ENCODE measurements at regions not wholly inside any gene's neighbourhood (a gene's known extent, or its start where the extent isn't known, plus 50 kb on each side); places are given as distances from the start of the nearest gene placed in this dataset.

GRCh38 chr12:60185060-60185459 is 589.2 kb downstream of the SLC16A7 start:
- DNase-seq (ENCODE audit: low spot score in 2 of 2, unreplicated experiment in 2 of 2) = no peak
- H3K27me3 Mint-ChIP-seq (ENCODE audit: low read depth) = no peaks in the 10 kb centered on the region
- H3K4me1 Mint-ChIP-seq = no peaks in the 10 kb centered on the region
- TF ChIP-seq CTCF (IDR thresholded peaks at IDR 0.05; ENCODE audit: unreplicated experiment) = no peak
- H3K4me3 Mint-ChIP-seq = no peak overlapping the region
- H3K9me3 Mint-ChIP-seq = peaks cover 7% of the 10 kb centered on the region
- no peak overlapping the region for H3K27ac Mint-ChIP-seq
- H3K36me3 Mint-ChIP-seq = no peaks in the 10 kb centered on the region

DNA sequence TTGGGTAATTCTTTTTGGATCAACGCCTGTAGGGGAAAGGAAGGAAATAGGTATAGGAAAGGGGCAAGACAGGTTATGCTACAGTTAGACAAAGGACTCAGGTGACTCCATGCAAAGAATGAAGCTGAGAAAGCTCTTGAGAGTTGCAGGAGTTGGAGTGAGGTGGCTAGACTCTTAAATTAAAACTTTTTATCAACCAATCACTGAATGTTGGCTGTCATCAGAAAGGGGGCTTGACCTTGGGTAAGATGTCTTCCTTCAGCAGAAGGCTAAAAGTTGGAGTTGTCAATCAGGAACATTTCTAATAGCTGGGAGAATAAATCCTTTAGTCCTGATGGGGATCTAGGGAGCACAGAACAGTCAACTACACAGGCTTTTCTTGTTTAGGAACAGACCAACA is 595.4 kb downstream of the SLC16A7 start:
- no peak for DNase-seq (ENCODE audit: low spot score in 2 of 2, unreplicated experiment in 2 of 2)
- H3K4me3 Mint-ChIP-seq = no peak overlapping the region
- TF ChIP-seq CTCF (IDR thresholded peaks at IDR 0.05; ENCODE audit: unreplicated experiment) = no peak
- no peaks in the 10 kb centered on the region for H3K4me1 Mint-ChIP-seq
- no peaks in the 10 kb centered on the region for H3K27me3 Mint-ChIP-seq (ENCODE audit: low read depth)
- no peaks in the 10 kb centered on the region for H3K36me3 Mint-ChIP-seq
- peaks cover 12% of the 10 kb centered on the region for H3K9me3 Mint-ChIP-seq
- H3K27ac Mint-ChIP-seq = no peak overlapping the region

GRCh38 chr12:60191676-60192359 is 596.0 kb downstream of the SLC16A7 start:
- no peaks in the 10 kb centered on the region for H3K27me3 Mint-ChIP-seq (ENCODE audit: low read depth)
- no peak overlapping the region for H3K27ac Mint-ChIP-seq
- peaks cover 12% of the 10 kb centered on the region for H3K9me3 Mint-ChIP-seq
- no peak for DNase-seq (ENCODE audit: low spot score in 2 of 2, unreplicated experiment in 2 of 2)
- H3K4me1 Mint-ChIP-seq = no peaks in the 10 kb centered on the region
- no peaks in the 10 kb centered on the region for H3K36me3 Mint-ChIP-seq
- no peak overlapping the region for H3K4me3 Mint-ChIP-seq
- TF ChIP-seq CTCF (IDR thresholded peaks at IDR 0.05; ENCODE audit: unreplicated experiment) = no peak

- no peak overlapping the region for H3K4me3 Mint-ChIP-seq
- no peak overlapping the region for H3K27ac Mint-ChIP-seq
- peaks cover 8% of the 10 kb centered on the region for H3K9me3 Mint-ChIP-seq
- no peaks in the 10 kb centered on the region for H3K27me3 Mint-ChIP-seq (ENCODE audit: low read depth)
- no peak for DNase-seq (ENCODE audit: low spot score in 2 of 2, unreplicated experiment in 2 of 2)
- TF ChIP-seq CTCF (IDR thresholded peaks at IDR 0.05; ENCODE audit: unreplicated experiment) = no peak
- no peaks in the 10 kb centered on the region for H3K36me3 Mint-ChIP-seq
- peaks cover 3% of the 10 kb centered on the region for H3K4me1 Mint-ChIP-seq
Measured at GRCh38 chr12:60194678-60195077, 598.8 kb downstream of the SLC16A7 start.

GRCh38 chr12:60195483-60195882 is 599.7 kb downstream of the SLC16A7 start:
- Mint-ChIP-seq H3K27ac (no peak overlapping the region), H3K4me3 (no peak overlapping the region), H3K36me3 (no peaks in the 10 kb centered on the region), H3K27me3 (ENCODE audit: low read depth) (no peaks in the 10 kb centered on the region), H3K4me1 (peaks cover 3% of the 10 kb centered on the region), H3K9me3 (peaks cover under 1% of the 10 kb centered on the region)
- no peak for DNase-seq (ENCODE audit: low spot score in 2 of 2, unreplicated experiment in 2 of 2)
- TF ChIP-seq CTCF (IDR thresholded peaks at IDR 0.05; ENCODE audit: unreplicated experiment) = no peak

DNA sequence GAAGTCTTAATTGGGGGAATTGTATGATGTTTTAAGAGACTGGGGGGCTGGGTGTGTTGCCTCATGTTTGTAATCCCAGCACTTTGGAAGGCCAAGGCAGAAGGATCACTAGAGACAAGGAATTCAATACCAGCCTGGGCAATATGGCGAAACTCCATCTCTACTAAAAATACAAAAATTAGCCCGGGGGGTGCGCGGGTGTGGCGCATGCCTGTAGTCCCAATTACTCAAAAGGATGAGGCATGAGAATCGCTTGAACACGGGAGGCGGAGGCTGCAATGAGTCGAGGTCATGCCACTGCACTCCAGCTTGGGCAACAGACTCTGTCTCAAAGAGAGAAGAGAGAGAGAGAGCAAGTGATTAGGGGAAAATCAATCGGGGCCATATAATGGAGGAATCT is 600.5 kb downstream of the SLC16A7 start:
- H3K9me3 Mint-ChIP-seq = no peaks in the 10 kb centered on the region
- no peaks in the 10 kb centered on the region for H3K36me3 Mint-ChIP-seq
- TF ChIP-seq CTCF (IDR thresholded peaks at IDR 0.05; ENCODE audit: unreplicated experiment) = no peak
- no peak for DNase-seq (ENCODE audit: low spot score in 2 of 2, unreplicated experiment in 2 of 2)
- no peak overlapping the region for H3K4me3 Mint-ChIP-seq
- no peaks in the 10 kb centered on the region for H3K27me3 Mint-ChIP-seq (ENCODE audit: low read depth)
- no peak overlapping the region for H3K27ac Mint-ChIP-seq
- H3K4me1 Mint-ChIP-seq = peaks cover 3% of the 10 kb centered on the region
